T-helper 2 cell treated with Interferon-gamma antibody and Interleukin-4, amounts not matched to agents 5 μg/mL and 100 μg/mL, for 36 hours (primary cell): ENCODE measurements at regions not wholly inside any gene's neighbourhood (a gene's known extent, or its start where the extent isn't known, plus 50 kb on each side); places are given as distances from the start of the nearest gene placed in this dataset.

ENCODE experiments used
- DNase-seq: peaks from one replicate; pipeline ENCODE4 v3.0.0; 2021; ENCODE audit warnings: low spot score
- H3K27ac Mint-ChIP-seq: one replicate; pipeline ENCODE4 v1.8.0; 2021; ENCODE audit warnings: mild to moderate bottlenecking, mixed read lengths
- H3K27me3 Mint-ChIP-seq: one replicate; pipeline ENCODE4 v1.8.0; 2021; ENCODE audit warnings: low read depth, mixed read lengths
- H3K36me3 Mint-ChIP-seq: one replicate; pipeline ENCODE4 v1.8.0; 2021; ENCODE audit warnings: low read depth, mixed read lengths
- H3K4me1 Mint-ChIP-seq: one replicate; pipeline ENCODE4 v1.8.0; 2021; ENCODE audit warnings: low read depth, mixed read lengths
- H3K4me3 Mint-ChIP-seq: one replicate; pipeline ENCODE4 v1.8.0; 2022; ENCODE audit warnings: mild to moderate bottlenecking, moderate library complexity, mixed read lengths
- H3K9me3 Mint-ChIP-seq: one replicate; pipeline ENCODE4 v1.8.0; 2021; ENCODE audit warnings: mixed read lengths

DNA sequence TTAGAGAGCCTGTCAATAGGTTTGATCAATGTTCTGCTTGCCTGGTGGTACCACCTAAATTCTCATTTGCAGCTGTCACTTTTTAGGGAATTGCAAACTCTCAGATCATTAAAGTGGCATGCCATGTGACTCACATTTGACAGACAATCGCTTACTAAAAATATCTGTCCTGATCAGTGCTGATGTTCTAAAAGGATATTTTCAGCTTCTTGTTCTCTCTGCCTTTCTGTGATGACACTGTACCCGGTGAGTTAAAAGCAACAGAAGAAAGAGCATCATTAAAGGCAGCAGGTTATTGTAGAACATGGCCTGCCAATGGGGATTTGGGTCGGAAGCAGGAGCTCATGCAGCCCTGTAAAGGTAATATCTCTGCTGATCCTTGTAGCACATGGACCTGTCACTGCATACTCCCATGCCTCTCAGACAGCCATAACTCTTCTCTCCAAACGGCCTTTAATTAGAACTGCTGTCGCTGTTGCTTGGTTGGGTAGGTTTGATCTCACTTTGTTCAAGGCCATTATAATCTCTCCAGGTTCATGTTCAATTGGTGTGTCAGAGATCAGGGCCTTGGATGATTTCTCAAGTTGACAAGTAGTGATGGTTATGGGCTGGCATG is 441.3 kb upstream of the DEPDC1 start:
- H3K27ac Mint-ChIP-seq, result no peak overlapping the region
- H3K36me3 Mint-ChIP-seq, result no peaks in the 10 kb centered on the region
- H3K4me1 Mint-ChIP-seq, result no peaks in the 10 kb centered on the region
- peaks cover 9% of the 10 kb centered on the region for H3K9me3 Mint-ChIP-seq
- H3K4me3 Mint-ChIP-seq, result no peak overlapping the region
- no peaks in the 10 kb centered on the region for H3K27me3 Mint-ChIP-seq
- no peak for DNase-seq

DNA sequence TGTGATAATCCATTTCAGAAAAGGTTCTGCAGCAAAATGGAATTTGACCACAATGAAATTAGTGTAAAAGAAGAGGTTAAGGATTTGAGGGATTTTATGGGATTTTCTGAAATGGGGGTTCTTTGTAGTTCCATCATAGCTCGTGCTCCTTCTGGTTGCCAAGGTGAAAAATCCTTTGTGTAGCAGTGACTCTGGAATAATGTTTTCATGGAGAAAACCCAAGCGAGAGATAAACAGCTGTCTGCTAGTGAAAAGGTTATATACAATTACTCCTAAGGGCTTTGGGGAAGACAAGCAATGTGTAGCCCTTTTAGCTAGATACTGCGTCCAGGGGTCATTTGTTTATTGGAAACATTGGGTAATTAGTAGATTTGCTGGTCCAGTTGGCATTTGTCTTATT is 453.2 kb upstream of the DEPDC1 start:
- Mint-ChIP-seq H3K27ac (no peak overlapping the region), H3K36me3 (no peaks in the 10 kb centered on the region), H3K4me1 (no peaks in the 10 kb centered on the region), H3K27me3 (no peaks in the 10 kb centered on the region), H3K4me3 (no peak overlapping the region), H3K9me3 (peaks cover 7% of the 10 kb centered on the region)
- DNase-seq, result no peak

DNA sequence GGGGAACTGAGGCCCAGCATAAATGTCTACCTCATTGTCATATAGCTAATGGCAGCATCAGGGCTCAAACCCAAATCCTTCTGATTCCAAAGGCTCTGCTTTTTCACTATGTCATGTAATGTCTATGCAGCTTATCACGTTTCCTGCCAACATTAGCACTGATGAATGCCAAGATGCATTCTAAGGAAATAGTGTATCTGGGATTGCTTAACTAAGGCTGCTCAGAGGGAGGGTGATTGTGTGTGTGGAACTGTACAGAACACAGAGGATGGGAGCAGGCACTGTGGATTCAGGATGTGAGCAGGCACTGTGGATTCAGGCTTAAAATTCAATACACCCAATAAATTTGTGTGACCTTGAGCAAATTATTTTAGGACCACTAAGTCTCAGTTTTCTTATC is 456.4 kb upstream of the DEPDC1 start:
- no peaks in the 10 kb centered on the region for H3K27me3 Mint-ChIP-seq
- H3K9me3 Mint-ChIP-seq, result peaks cover 7% of the 10 kb centered on the region
- H3K27ac Mint-ChIP-seq, result no peak overlapping the region
- no peaks in the 10 kb centered on the region for H3K4me1 Mint-ChIP-seq
- H3K36me3 Mint-ChIP-seq, result no peaks in the 10 kb centered on the region
- H3K4me3 Mint-ChIP-seq, result no peak overlapping the region
- no peak for DNase-seq

DNA sequence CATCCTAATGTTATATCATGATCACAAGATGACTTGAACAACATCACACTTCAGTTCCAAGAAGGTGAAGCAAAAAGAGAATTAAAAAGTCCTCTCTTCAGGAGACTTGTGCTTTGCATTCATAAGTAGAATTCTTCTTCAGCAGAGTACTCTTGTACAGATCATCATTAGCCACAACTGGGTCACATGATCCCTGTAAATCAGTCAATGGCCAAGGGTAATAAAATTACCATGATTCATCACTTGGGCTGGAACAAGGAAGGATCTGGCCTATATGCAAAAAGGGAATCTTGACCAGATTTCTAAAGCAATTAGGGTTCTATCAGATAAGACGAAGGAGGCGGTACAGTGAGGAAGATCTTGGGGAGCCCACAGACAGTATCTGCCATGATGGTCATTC is 458.0 kb upstream of the DEPDC1 start:
- Mint-ChIP-seq H3K4me3 (no peak overlapping the region), H3K9me3 (peaks cover 7% of the 10 kb centered on the region), H3K27me3 (no peaks in the 10 kb centered on the region), H3K36me3 (no peaks in the 10 kb centered on the region), H3K27ac (no peak overlapping the region), H3K4me1 (no peaks in the 10 kb centered on the region)
- no peak for DNase-seq

DNA sequence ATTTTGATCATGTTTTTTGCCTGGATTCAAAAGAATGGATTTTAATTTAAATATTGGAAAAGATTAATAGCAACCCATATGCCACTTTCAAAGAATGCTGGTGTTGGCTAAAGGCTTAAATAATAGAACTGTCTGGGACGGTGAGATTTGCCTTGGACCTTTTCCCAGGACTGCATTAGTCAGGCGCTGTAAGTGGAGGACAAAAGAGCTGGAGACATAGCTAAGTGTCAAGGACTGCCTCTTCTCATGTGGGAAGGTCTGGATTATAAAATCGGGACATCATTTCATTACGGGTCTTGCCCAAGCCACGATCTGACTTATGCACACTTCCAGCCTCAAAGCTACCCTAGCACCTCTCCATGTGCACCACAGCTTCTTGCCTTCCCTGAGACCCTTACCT is 458.5 kb upstream of the DEPDC1 start:
- H3K36me3 Mint-ChIP-seq, result no peaks in the 10 kb centered on the region
- H3K27ac Mint-ChIP-seq, result no peak overlapping the region
- H3K27me3 Mint-ChIP-seq, result no peaks in the 10 kb centered on the region
- no peaks in the 10 kb centered on the region for H3K4me1 Mint-ChIP-seq
- H3K9me3 Mint-ChIP-seq, result peaks cover 7% of the 10 kb centered on the region
- no peak overlapping the region for H3K4me3 Mint-ChIP-seq
- DNase-seq, result no peak

DNA sequence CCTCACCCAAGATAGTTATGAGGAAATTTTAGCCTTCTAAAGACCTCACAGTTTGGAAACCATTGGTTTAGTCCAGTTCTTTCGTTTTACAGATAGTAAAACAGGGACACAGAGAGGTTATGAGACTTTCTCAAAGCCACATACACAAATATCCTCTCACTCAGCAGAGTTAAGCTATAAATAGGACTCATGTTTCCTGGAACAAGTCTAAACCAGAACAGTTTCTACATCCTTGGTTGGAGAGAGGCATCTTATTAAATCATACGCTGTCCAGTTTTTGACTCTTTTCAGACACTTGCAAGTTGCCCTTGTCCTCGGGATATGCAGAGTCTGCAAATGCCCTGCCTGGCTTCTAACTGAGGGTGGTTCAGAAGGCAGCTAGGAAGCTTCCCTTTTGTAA is 462.1 kb upstream of the DEPDC1 start:
- Mint-ChIP-seq H3K4me3 (no peak overlapping the region), H3K36me3 (no peaks in the 10 kb centered on the region), H3K27me3 (no peaks in the 10 kb centered on the region), H3K4me1 (no peaks in the 10 kb centered on the region), H3K9me3 (peaks cover 10% of the 10 kb centered on the region), H3K27ac (no peak overlapping the region)
- DNase-seq, result no peak

DNA sequence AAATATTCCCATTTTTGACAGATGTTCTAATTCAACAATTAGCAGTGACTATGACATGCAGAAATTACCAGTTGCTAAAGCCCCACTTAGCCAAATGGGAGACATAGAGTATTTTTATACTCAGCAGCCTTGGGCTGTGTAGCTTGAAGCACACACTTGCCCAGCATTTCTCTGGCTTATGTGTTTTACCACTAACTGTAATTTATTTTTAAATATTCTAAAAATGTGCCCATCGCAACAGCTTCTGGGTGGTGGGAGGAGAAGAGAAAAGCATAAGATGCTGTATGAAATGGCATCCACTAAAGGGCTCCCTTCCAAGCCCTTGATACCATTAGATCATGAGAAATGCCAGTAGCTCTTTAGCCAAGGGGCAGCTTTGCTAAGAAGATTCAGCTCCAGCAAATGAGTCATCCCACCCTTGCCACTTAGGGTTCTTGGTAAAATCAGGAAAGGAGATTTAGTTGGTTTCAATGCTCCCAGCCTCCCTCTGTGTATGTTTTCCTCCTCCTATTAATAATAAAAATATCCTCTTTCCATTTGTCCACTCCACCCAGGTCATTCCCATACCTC is 462.7 kb upstream of the DEPDC1 start:
- peaks cover 10% of the 10 kb centered on the region for H3K9me3 Mint-ChIP-seq
- H3K27me3 Mint-ChIP-seq, result no peaks in the 10 kb centered on the region
- no peaks in the 10 kb centered on the region for H3K4me1 Mint-ChIP-seq
- no peak overlapping the region for H3K4me3 Mint-ChIP-seq
- no peak overlapping the region for H3K27ac Mint-ChIP-seq
- H3K36me3 Mint-ChIP-seq, result no peaks in the 10 kb centered on the region
- no peak for DNase-seq

DNA sequence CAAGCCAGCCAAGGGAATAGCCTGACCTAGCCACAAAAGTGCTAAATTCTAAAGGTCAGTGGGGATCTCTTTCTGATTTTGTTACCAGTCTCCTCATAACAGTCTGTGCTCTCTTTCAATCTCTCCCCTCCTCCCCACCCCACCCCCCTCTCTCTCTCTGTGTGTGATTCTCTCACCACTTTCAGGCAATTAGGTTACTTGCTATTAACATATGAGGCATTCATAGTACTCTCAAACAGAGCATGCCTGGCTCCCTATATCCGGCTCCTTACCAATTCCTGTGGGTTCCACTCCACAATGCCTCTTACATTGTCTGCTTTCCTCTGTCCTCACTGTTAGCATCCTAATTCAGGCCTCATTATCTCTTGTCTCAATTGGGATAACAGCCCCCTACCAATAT is 464.3 kb upstream of the DEPDC1 start:
- Mint-ChIP-seq H3K36me3 (no peaks in the 10 kb centered on the region), H3K27me3 (no peaks in the 10 kb centered on the region), H3K9me3 (peaks cover 10% of the 10 kb centered on the region), H3K27ac (no peak overlapping the region), H3K4me3 (no peak overlapping the region), H3K4me1 (no peaks in the 10 kb centered on the region)
- DNase-seq, result no peak

DNA sequence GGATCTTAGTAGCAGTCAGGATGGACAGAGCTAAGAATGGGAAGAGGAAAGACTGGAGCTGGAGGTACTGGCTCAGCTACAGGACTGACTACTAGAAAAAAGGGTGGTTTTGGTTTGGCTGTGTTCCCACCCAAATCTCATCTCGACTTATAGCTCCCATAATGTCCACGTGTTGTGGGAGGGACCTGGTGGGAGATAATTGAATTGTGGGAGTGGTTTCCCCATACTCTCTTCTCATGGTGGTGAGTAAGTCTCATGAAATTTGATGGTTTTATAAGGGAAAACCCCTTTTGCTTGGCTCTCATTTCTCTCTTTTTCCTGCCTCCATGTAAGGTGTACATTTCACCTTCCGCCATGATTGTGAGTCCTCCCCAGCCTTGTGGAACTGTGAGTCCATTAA is 466.5 kb upstream of the DEPDC1 start:
- Mint-ChIP-seq H3K4me1 (no peaks in the 10 kb centered on the region), H3K4me3 (no peak overlapping the region), H3K27ac (no peak overlapping the region), H3K27me3 (no peaks in the 10 kb centered on the region), H3K36me3 (no peaks in the 10 kb centered on the region), H3K9me3 (peaks cover 10% of the 10 kb centered on the region)
- no peak for DNase-seq

DNA sequence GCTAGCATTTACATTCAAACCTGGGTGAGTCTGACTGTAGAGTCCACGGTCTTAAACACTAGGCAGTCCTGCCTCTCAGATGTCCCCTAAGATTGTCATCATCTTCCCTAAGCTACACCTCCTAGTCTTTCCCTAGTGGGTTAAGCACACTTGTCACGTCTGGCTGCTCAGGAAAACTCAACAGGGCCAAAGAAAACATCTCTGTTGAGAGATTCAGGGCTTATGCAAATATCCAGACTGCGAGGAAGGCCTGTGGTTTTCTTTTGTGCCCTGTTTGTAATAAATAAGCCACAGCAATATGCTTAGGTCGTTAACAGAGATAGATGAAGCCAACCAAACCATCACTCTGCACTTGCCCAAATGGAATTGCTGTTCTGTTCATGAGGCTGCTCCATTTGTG is 472.6 kb upstream of the DEPDC1 start:
- H3K4me1 Mint-ChIP-seq, result no peaks in the 10 kb centered on the region
- no peaks in the 10 kb centered on the region for H3K9me3 Mint-ChIP-seq
- DNase-seq, result no peak
- H3K27ac Mint-ChIP-seq, result no peak overlapping the region
- no peaks in the 10 kb centered on the region for H3K36me3 Mint-ChIP-seq
- no peaks in the 10 kb centered on the region for H3K27me3 Mint-ChIP-seq
- H3K4me3 Mint-ChIP-seq, result no peak overlapping the region

DNA sequence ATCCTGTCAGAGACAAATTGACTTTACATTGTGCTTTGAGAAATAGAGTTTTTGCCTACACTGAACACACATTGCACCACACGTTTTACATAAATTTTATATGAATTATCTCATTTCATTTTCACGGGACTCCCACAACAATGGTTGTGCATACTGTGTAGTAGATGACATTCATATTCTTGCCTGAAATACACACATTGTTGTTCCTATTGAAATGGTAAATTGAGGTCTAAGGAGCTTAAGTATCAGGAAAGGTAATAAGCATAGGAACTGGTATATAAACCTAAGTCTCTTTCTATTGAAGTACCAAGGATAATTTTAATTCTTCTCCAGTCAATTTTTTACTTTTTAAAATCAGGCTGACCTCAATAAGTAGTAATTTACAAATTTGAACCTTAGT is 473.7 kb upstream of the DEPDC1 start:
- Mint-ChIP-seq H3K9me3 (no peaks in the 10 kb centered on the region), H3K27ac (no peak overlapping the region), H3K4me1 (no peaks in the 10 kb centered on the region), H3K36me3 (no peaks in the 10 kb centered on the region), H3K4me3 (no peak overlapping the region), H3K27me3 (no peaks in the 10 kb centered on the region)
- no peak for DNase-seq

DNA sequence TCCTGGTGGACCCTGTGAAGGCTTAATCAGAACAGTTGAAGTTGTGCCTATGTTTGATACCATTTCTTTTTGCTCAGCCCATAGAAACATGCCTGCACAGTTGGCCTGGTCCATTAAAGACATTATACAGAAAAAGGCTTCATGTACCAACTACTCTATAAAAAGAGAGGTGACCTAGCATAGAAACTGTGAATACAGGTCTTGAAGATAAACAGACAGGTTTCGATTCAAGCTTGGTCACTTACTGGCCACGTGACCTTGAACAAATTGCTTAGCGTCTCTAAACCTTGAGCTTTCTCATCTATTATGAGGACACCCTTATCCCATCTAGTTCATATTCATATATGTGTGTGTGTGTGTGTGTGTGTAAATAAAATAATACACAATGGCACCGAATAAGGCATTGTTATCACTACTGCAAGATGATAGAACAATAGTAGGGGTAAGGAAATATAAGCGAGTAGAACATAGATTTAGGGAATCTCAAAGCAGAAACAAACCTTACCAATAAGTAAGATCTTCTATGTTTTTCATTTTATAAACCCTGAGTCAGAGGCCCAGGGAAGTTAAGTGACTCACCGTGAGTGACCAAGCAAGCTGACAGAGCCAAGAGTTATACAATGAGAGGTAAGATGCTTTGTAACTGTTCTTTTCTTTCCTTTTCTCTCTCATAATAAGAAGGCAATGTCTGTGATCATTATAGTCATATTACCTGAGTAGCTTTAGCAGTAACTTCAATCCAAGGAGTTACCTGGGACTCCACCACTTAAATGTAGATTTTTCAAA is 476.8 kb upstream of the DEPDC1 start:
- H3K9me3 Mint-ChIP-seq, result no peaks in the 10 kb centered on the region
- H3K4me3 Mint-ChIP-seq, result no peak overlapping the region
- H3K27me3 Mint-ChIP-seq, result no peaks in the 10 kb centered on the region
- H3K4me1 Mint-ChIP-seq, result no peaks in the 10 kb centered on the region
- no peak overlapping the region for H3K27ac Mint-ChIP-seq
- no peak for DNase-seq
- H3K36me3 Mint-ChIP-seq, result no peaks in the 10 kb centered on the region

DNA sequence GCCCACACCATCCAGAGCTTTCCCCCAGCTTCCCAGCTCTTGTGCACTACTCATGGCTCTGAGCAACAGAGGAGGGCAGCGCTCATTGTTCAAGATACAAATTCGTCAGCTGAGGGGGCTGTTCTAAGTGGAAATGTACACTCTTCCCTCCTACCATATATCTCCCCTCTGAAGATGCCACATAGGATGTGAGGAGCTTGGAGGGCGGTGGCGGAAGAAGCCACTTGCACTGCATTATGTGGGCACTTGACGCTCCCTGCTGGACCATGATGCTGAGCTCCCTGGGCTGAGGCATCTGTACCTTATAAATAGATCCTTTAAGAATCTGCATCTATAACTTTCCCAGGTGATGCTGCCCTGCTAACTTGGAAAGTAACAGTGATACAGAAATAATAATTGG is 477.6 kb upstream of the DEPDC1 start:
- Mint-ChIP-seq H3K4me1 (no peaks in the 10 kb centered on the region), H3K27ac (no peak overlapping the region), H3K4me3 (no peak overlapping the region), H3K36me3 (no peaks in the 10 kb centered on the region), H3K27me3 (no peaks in the 10 kb centered on the region), H3K9me3 (no peaks in the 10 kb centered on the region)
- no peak for DNase-seq

DNA sequence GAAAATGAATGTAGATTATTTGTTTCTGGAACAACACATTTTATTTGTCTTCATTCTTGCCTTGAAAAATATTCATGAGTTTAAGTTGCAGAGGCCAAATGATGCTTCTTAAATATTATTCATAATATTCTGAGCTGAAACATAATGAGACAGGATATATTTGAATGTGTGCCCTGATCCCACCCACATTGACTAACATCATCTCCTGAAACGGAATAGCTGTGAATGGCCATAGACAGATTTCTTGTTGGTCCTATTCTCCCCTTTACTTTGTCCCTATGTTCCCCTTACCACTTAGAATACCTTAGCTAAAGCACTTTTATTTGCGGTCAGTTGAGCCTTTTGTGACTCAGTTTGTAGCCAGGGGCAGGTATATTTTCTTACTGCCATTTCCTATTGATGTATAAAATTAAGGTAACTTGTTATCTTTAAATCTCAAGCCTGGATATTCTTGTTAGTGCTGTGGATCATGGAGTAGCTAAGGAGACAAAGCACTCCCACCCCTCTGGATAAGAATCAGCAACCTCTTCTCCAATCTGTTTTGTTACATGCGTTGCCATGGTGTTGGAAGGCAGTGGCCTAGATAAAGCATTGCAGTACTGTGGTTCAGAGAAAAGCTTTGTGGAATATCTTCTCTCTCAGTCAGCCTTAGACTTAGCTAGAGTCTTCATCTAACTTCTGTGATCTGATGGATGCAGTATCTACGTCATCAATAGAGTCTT is 478.5 kb upstream of the DEPDC1 start:
- DNase-seq, result no peak
- H3K27ac Mint-ChIP-seq, result no peak overlapping the region
- no peak overlapping the region for H3K4me3 Mint-ChIP-seq
- no peaks in the 10 kb centered on the region for H3K36me3 Mint-ChIP-seq
- no peaks in the 10 kb centered on the region for H3K27me3 Mint-ChIP-seq
- H3K9me3 Mint-ChIP-seq, result no peaks in the 10 kb centered on the region
- no peaks in the 10 kb centered on the region for H3K4me1 Mint-ChIP-seq
